Retinal pigment epithelial cell (primary cell): ENCODE measurements at regions not wholly inside any gene's neighbourhood (a gene's known extent, or its start where the extent isn't known, plus 50 kb on each side); places are given as distances from the start of the nearest gene placed in this dataset.

Source experiments
- DNase-seq: peaks from one replicate; pipeline ENCODE4 v3.0.0-alpha.2; 2010; ENCODE audit warnings: low read depth
- H3K4me3 ChIP-seq: 2 replicates; pipeline ENCODE4 v1.5.1; 2011; ENCODE audit warnings: mild to moderate bottlenecking, low read length, control low read depth, moderate library complexity
- TF ChIP-seq, protein P1 (sequence below): conservative IDR thresholded peaks from 2 replicates; pipeline ENCODE4 v1.5.1; 2011; ENCODE audit warnings: low read depth, low read length, control low read depth, inconsistent platforms

DNA sequence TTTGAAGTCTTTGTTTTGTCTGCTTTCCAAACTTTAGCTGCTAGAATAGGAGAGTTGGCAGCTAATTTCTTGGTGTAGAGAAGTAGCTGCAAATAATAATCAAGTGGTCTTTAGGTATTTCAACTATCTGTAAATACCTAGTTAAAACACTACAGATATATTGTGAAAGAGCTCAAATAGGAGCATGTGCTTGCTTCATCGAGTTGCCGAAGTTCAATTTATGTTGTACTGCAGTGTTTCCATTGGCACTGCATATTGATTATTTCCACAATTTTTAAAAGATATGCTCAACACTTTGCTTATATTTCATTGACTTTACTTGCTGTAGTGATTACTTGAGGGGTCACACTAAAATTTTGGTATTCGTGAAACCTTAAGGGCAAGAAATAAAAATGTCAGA is 131.6 kb upstream of the BMP4 start:
- TF ChIP-seq, protein P1, sequence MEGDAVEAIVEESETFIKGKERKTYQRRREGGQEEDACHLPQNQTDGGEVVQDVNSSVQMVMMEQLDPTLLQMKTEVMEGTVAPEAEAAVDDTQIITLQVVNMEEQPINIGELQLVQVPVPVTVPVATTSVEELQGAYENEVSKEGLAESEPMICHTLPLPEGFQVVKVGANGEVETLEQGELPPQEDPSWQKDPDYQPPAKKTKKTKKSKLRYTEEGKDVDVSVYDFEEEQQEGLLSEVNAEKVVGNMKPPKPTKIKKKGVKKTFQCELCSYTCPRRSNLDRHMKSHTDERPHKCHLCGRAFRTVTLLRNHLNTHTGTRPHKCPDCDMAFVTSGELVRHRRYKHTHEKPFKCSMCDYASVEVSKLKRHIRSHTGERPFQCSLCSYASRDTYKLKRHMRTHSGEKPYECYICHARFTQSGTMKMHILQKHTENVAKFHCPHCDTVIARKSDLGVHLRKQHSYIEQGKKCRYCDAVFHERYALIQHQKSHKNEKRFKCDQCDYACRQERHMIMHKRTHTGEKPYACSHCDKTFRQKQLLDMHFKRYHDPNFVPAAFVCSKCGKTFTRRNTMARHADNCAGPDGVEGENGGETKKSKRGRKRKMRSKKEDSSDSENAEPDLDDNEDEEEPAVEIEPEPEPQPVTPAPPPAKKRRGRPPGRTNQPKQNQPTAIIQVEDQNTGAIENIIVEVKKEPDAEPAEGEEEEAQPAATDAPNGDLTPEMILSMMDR: no peak
- DNase-seq: no peak
- no peak overlapping the region for H3K4me3 ChIP-seq

DNA sequence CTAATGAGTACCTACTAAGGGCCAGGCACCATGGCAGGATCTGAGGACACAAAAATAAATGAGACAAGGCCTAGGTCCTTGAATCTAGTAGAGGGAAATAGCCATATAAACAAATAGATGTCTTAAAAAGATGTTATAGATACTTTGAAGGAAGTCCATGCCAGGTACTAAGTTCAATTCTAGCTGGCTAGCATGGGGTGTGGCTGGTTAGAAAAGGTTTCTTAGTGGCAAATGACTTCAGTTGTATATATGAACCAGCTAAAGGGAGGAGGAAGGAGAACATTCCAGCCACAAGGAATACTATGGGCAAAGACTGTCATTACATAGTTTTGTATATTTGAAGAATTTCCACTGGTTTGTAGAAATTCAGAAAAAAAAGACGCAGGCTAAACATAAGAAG is 133.6 kb upstream of the BMP4 start:
- TF ChIP-seq, protein P1: no peak
- DNase-seq: no peak
- H3K4me3 ChIP-seq: no peak overlapping the region

DNA sequence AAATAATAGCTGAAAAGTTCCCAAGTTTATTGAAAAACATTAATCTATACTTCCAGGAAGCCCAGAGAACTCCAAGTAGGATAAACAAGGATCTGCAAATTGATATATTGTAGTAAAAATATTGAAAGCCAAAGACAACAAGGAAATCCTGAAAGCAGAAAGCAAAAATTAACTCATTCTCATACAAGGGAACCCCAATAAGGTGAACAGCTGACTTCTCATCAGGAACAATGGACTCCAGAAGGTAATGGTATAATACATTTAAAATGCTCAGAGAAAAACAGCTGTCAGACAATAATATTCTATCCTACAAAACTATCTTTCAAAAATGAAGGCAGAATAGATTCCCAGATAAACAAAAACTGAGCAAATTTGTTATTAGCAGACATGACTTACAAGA is 138.1 kb upstream of the BMP4 start:
- DNase-seq: no peak
- H3K4me3 ChIP-seq: no peak overlapping the region
- TF ChIP-seq, protein P1: no peak

DNA sequence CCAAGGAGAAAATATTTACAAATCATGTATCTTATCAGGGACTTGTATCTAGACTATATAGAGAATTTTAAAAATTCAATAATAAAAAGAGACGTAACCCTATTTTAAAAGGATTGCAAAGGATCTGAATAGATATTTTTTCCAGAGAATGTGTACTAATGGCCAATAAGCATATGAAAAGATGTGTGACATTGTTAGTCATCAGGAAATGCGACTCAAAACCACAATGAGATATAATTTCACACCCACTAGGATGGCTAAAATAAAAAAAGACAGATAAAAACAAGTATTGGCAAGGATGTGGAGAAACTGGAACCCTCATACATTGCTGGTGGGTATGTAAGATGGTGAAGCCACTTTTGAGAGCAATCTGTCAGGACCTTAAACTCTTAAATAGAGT is 141.9 kb upstream of the BMP4 start:
- no peak for DNase-seq
- TF ChIP-seq, protein P1: no peak
- no peak overlapping the region for H3K4me3 ChIP-seq

DNA sequence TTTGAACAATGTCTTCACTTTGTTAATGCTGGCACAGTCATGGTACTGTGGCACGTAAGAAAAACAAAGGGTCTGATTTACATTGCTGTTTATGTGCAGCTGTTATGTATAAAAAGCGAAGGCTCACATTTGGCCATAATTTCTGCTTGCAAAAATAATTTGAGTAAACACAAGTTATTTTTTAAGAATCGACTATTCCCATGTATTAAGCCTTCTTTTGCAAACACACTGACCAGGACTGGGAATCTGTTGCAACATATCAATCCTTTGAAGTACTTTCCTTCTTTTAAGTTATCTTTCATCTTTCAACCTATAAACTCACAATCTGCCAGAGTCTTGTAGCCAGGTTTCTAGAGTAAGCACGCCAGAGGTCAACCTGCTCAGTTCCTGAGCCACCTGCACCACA is 145.4 kb upstream of the BMP4 start:
- TF ChIP-seq, protein P1: no peak
- H3K4me3 ChIP-seq: no peak overlapping the region
- no peak for DNase-seq

DNA sequence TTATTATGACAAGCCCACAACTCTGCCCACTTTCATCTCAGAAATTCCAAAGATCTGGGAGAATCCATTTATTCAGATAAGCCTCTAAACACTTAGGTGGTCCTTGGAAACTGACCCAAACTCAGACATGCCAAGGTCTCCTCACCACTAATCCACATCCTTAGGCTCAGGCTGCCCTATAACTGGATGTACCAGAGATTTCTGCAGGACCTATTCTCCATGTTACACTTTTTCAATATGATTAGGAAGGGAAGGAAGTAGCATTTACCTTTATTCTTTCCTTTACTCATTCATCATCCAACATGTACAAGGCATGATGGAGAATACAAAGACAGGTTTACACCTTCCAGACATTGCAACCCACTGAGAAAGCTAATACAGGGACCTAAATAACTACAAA is 145.9 kb upstream of the BMP4 start:
- H3K4me3 ChIP-seq: no peak overlapping the region
- TF ChIP-seq, protein P1: no peak

DNA sequence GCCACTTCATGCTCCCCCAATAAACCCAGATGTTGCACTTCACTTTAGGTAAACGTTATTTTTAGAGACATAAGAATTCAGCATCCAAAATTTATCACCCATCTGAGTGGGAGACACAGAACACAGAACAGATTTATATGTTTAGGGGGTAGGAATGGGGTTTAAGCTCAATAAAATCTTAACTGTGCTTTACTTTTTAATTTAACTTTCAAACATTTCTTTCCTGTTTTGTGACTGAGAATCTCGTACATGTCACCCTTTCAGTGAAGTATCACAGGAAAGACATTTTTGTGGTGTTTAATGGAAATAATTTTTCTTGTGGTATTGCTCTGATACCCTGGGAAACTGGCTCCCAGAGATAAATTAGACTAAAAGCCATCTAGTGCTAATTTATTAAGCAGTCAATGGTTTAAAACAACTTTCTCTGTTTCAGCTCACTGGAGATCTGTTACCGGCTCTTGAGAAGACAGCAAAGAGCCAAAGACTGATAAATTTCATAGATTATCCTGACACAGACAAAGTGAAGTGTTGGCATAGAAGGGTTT is 148.0 kb upstream of the BMP4 start:
- no peak for DNase-seq
- H3K4me3 ChIP-seq: no peak overlapping the region
- TF ChIP-seq, protein P1: no peak

More for the DNA sequence above, 145.9 kb upstream of the BMP4 start:
- DNase-seq: no peak
